A673 (cell line): ENCODE measurements at regions not wholly inside any gene's neighbourhood (a gene's known extent, or its start where the extent isn't known, plus 50 kb on each side); places are given as distances from the start of the nearest gene placed in this dataset.
A peak's percentile ranks its signal among the peaks of the same experiment; 100 is the strongest.

Experiments
- BruUV-seq: library from RNA; stranded (reverse); fragments of 400-500 nt; replicated peaks from 2 replicates; lab custom pipeline; 2021; lab: Mats Ljungman, UMichigan
- CTCF ChIA-PET: fragments of 300-600 bp; sonication (Branson Sonifier 250); formaldehyde crosslinking; loops from one replicate; lab custom pipeline; 2022; ENCODE audit warnings: antibody characterized with exemption; lab: Charles Lee
- POLR2A ChIA-PET: fragments of 300-600 bp; sonication (Branson Sonifier 250); formaldehyde crosslinking; loops from one replicate; lab custom pipeline; 2022; ENCODE audit warnings: antibody characterized with exemption; ENCODE audit not compliant: low non-redundant PET; lab: Charles Lee
- DNase-seq: peaks from one replicate; pipeline ENCODE4 v3.0.0-alpha.2; 2015; ENCODE audit warnings: low spot score
- H3K27ac ChIP-seq: fragments of 200-600 bp; sonication (generic); 2 replicates; pipeline ENCODE4 v1.5.1; 2016; ENCODE audit warnings: mixed run types, low read depth, mild to moderate bottlenecking, mixed read lengths, antibody characterized with exemption, low read length; ENCODE audit not compliant: poor library complexity, severe bottlenecking
- H3K27me3 ChIP-seq: fragments of 200-600 bp; sonication (generic); replicated peaks from 2 replicates; pipeline ENCODE4 v1.6.1; 2017; ENCODE audit warnings: mixed run types, low read depth, mild to moderate bottlenecking, mixed read lengths, antibody characterized with exemption, low read length; ENCODE audit not compliant: insufficient read depth, poor library complexity
- H3K36me3 ChIP-seq: fragments of 200-600 bp; sonication (generic); 2 replicates; pipeline ENCODE4 v1.6.1; 2016; ENCODE audit warnings: mixed run types, mild to moderate bottlenecking, mixed read lengths, antibody characterized with exemption, low read length; ENCODE audit not compliant: insufficient read depth, poor library complexity, severe bottlenecking
- H3K4me1 ChIP-seq: fragments of 200-600 bp; sonication (generic); 2 replicates; pipeline ENCODE4 v1.6.1; 2017; ENCODE audit warnings: mixed run types, mild to moderate bottlenecking, mixed read lengths, antibody characterized with exemption, low read length; ENCODE audit not compliant: insufficient read depth, poor library complexity, severe bottlenecking
- H3K4me3 ChIP-seq: fragments of 200-600 bp; sonication (generic); 2 replicates; pipeline ENCODE4 v1.5.1; 2016; ENCODE audit warnings: low read depth, mixed run types, mild to moderate bottlenecking, mixed read lengths, low read length; ENCODE audit not compliant: poor library complexity, severe bottlenecking
- H3K9me3 ChIP-seq: fragments of 200-600 bp; sonication (generic); 2 replicates; pipeline ENCODE4 v1.6.1; 2016; ENCODE audit warnings: mixed run types, low read depth, mild to moderate bottlenecking, mixed read lengths, antibody characterized with exemption, low read length; ENCODE audit not compliant: poor library complexity, severe bottlenecking
- CTCF ChIP-seq: fragments of 300-800, 200-600 bp; sonication (generic); conservative IDR thresholded peaks from 2 replicates; pipeline ENCODE4 v1.5.1; 2017; ENCODE audit warnings: low read depth, mild to moderate bottlenecking, antibody characterized with exemption, low read length, moderate library complexity, mixed read lengths
- EZH2 ChIP-seq: fragments of 200-600 bp; sonication (generic); IDR thresholded peaks from 2 replicates; pipeline ENCODE4 v1.6.1; 2017; ENCODE audit warnings: borderline replicate concordance, low read depth, mild to moderate bottlenecking, mixed read lengths, antibody characterized with exemption, low read length; ENCODE audit not compliant: poor library complexity, severe bottlenecking
- intact Hi-C: fragments of 100-400 bp; cut with micrococcal nuclease; formaldehyde crosslinking; loops from one replicate; pipeline ENCODE4 v1.10.0; 2022; ENCODE audit not compliant: unreplicated experiment

DNA sequence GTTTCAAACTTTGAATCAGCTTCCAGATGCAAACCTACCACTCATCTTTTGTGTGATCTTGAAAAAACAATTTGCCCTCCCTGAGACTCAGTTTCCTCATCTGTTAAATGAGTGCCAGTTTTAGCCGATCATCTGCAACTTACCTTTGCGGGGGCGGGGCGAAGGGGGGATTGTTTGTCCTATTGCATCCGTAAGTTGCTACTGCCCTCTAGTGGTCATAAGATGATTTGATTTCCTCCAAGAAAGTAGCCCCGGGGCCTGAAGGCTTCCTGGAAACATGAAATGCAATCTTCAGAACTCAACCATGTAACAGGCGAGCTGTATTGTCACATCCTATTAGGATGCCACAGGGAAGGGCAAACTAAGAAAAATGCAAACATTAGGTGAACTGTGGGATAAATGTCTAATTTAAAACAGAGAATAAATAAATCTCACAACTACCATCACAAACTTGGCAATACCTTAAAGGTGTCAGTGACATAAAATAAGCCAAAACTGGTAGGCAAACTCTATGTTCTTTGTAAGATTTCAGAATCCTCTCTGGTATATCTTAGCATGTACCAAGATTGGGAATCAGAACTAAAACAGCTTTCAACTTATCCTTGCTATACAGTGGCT lies 63.5 kb upstream of the CLDN18 start:
- ChIA-PET POLR2A (no interaction called here), CTCF (interaction anchor here (0.6 kb wide), 1 partner anchor 1172 kb away, joined by 4 read pairs; no protein-coding TSS in a partner anchor)
- H3K27ac ChIP-seq = no peak overlapping the region
- H3K4me1 ChIP-seq = no peaks in the 10 kb centered on the region
- intact Hi-C loops = loop anchor here (5.0 kb wide), 1 partner anchor 839 kb away; no protein-coding TSS in a partner anchor
- no peaks in the 10 kb centered on the region for H3K9me3 ChIP-seq
- no TSS peak for BruUV-seq
- no peak overlapping the region for H3K4me3 ChIP-seq
- H3K36me3 ChIP-seq = no peaks in the 10 kb centered on the region
- peak; percentile 80 for DNase-seq
- TF ChIP-seq CTCF (peak; percentile 85), EZH2 (no peak)
- H3K27me3 ChIP-seq = no peaks in the 10 kb centered on the region

- Histone ChIP-seq H3K4me3 (no peak overlapping the region), H3K27me3 (peaks cover 3% of the 10 kb centered on the region), H3K27ac (no peak overlapping the region), H3K36me3 (no peaks in the 10 kb centered on the region), H3K9me3 (no peaks in the 10 kb centered on the region), H3K4me1 (no peaks in the 10 kb centered on the region)
- TF ChIP-seq CTCF = no peak
- no peak for TF ChIP-seq EZH2
- POLR2A ChIA-PET = no interaction called here
- intact Hi-C loops = loop anchor here (5.0 kb wide), 1 partner anchor 840 kb away; no protein-coding TSS in a partner anchor
- BruUV-seq = no TSS peak
- CTCF ChIA-PET = no interaction called here
- DNase-seq = no peak
Observed at GRCh38 chr3:137947117-137947516, 62.8 kb upstream of the CLDN18 start.

DNA sequence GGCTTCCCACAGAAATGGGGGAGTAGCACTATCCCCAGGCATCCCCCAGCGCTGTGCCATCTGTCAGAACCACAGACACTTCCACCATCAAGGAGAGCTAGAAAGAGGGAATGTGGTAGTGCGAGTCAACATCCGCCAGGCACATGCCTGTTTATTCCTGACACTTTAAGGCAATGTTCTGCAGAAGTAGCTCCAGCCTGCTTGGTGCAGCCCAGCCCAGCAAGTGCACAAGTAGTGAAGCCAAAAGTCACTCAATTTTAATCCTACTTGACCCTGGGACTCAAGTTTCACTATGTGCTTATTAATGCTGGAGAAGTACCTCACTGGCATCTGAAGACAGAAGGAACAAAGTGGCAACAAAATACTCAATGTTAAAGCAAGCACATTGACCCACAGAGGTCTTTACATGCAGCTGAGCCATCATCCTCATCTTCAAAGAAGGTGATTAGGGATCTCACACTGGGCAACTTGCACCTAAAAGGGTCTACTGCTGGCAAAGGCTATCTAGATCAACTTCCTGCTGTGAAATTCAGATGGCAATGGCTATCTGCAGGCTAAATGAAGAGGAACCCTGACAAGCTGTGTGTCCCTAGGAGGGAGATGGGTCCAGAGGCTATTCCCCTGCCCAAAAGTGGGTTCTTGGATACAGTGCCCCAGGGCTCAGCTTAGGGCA lies 61.4 kb upstream of the CLDN18 start:
- CTCF ChIA-PET = no interaction called here

More for the DNA sequence above, 61.4 kb upstream of the CLDN18 start:
- intact Hi-C loops = loop anchor here (5.0 kb wide), 1 partner anchor 841 kb away; no protein-coding TSS in a partner anchor
- POLR2A ChIA-PET = no interaction called here
- no peak for DNase-seq
- no TSS peak for BruUV-seq
- Histone ChIP-seq H3K36me3 (no peaks in the 10 kb centered on the region), H3K4me1 (no peaks in the 10 kb centered on the region), H3K4me3 (no peak overlapping the region), H3K27me3 (peaks cover 3% of the 10 kb centered on the region), H3K27ac (no peak overlapping the region), H3K9me3 (no peaks in the 10 kb centered on the region)
- TF ChIP-seq EZH2 = no peak
- TF ChIP-seq CTCF = no peak
